ENCODE measurements at regions not wholly inside any gene's neighbourhood (a gene's known extent, or its start where the extent isn't known, plus 50 kb on each side); places are given as distances from the start of the nearest gene placed in this dataset.

- TF ChIP-seq EZH2 (IDR thresholded peaks at IDR 0.05; ENCODE audit: low read length, missing control alignments) (no peak), CTCF (conservative IDR thresholded peaks at IDR 0.05 in 1 of 2, IDR thresholded peaks at IDR 0.05 in 1 of 2; ENCODE audit: low read depth in 1 of 2, low read length in 2 of 2) (no peak)
- Histone ChIP-seq H3K36me3 (ENCODE audit: control insufficient read depth, insufficient read depth, low read length) (no peaks in the 10 kb centered on the region), H3K4me1 (ENCODE audit: control insufficient read depth, extremely low read depth, insufficient read depth, low read length) (no peaks in the 10 kb centered on the region), H3K9ac (ENCODE audit: insufficient read depth, low read length) (no peak overlapping the region), H3K27me3 (ENCODE audit: control insufficient read depth, insufficient read depth, low read length) (no peaks in the 10 kb centered on the region), H2AFZ (ENCODE audit: low read length) (no peak overlapping the region), H3K4me3 (replicated peaks in 1 of 4; ENCODE audit: control extremely low read depth in 1 of 4, insufficient read depth in 1 of 4, low read depth in 3 of 4, low read length in 4 of 4) (no peak overlapping the region), H3K27ac (ENCODE audit: insufficient read depth, low read length) (no peak overlapping the region), H3K9me3 (ENCODE audit: control insufficient read depth, insufficient read depth, low read depth, low read length) (no peaks in the 10 kb centered on the region), H3K79me2 (ENCODE audit: control insufficient read depth, insufficient read depth, low read length) (no peaks in the 10 kb centered on the region), H3K4me2 (ENCODE audit: extremely low read depth, insufficient read depth, low read length) (no peak overlapping the region), H4K20me1 (ENCODE audit: control insufficient read depth, extremely low read depth, insufficient read depth, low read length) (no peaks in the 10 kb centered on the region)
- DNase-seq (ENCODE audit: low read depth in 2 of 2), result no peak
Observed at GRCh38 chr1:182174513-182174855, 113.0 kb upstream of the ZNF648 start.

- DNase-seq (ENCODE audit: low read depth in 2 of 2), result peak in 1 of 2 donors; percentile 29
- no peak for TF ChIP-seq CTCF (conservative IDR thresholded peaks at IDR 0.05 in 1 of 2, IDR thresholded peaks at IDR 0.05 in 1 of 2; ENCODE audit: low read depth in 1 of 2, low read length in 2 of 2)
- TF ChIP-seq EZH2 (IDR thresholded peaks at IDR 0.05; ENCODE audit: low read length, missing control alignments), result no peak
- Histone ChIP-seq H3K27ac (ENCODE audit: insufficient read depth, low read length) (no peak overlapping the region), H3K4me1 (ENCODE audit: control insufficient read depth, extremely low read depth, insufficient read depth, low read length) (no peaks in the 10 kb centered on the region), H3K4me2 (ENCODE audit: extremely low read depth, insufficient read depth, low read length) (no peak overlapping the region), H4K20me1 (ENCODE audit: control insufficient read depth, extremely low read depth, insufficient read depth, low read length) (no peaks in the 10 kb centered on the region), H2AFZ (ENCODE audit: low read length) (no peak overlapping the region), H3K9ac (ENCODE audit: insufficient read depth, low read length) (no peak overlapping the region), H3K36me3 (ENCODE audit: control insufficient read depth, insufficient read depth, low read length) (no peaks in the 10 kb centered on the region), H3K79me2 (ENCODE audit: control insufficient read depth, insufficient read depth, low read length) (no peaks in the 10 kb centered on the region), H3K27me3 (ENCODE audit: control insufficient read depth, insufficient read depth, low read length) (no peaks in the 10 kb centered on the region), H3K9me3 (ENCODE audit: control insufficient read depth, insufficient read depth, low read depth, low read length) (no peaks in the 10 kb centered on the region), H3K4me3 (replicated peaks in 1 of 4; ENCODE audit: control extremely low read depth in 1 of 4, insufficient read depth in 1 of 4, low read depth in 3 of 4, low read length in 4 of 4) (no peak overlapping the region)
Observed at GRCh38 chr1:182173808-182174512, 112.4 kb upstream of the ZNF648 start.

GRCh38 chr1:182172699-182173098 lies 111.2 kb upstream of the ZNF648 start:
- no peak overlapping the region for H3K27ac ChIP-seq (ENCODE audit: insufficient read depth, low read length)
- H3K9ac ChIP-seq (ENCODE audit: insufficient read depth, low read length), result no peak overlapping the region
- DNase-seq (ENCODE audit: low read depth in 2 of 2), result no peak
- H3K27me3 ChIP-seq (ENCODE audit: control insufficient read depth, insufficient read depth, low read length), result no peaks in the 10 kb centered on the region
- H3K9me3 ChIP-seq (ENCODE audit: control insufficient read depth, insufficient read depth, low read depth, low read length), result no peaks in the 10 kb centered on the region
- H3K4me2 ChIP-seq (ENCODE audit: extremely low read depth, insufficient read depth, low read length), result no peak overlapping the region
- no peak overlapping the region for H3K4me3 ChIP-seq (replicated peaks in 1 of 4; ENCODE audit: control extremely low read depth in 1 of 4, insufficient read depth in 1 of 4, low read depth in 3 of 4, low read length in 4 of 4)
- no peak for TF ChIP-seq EZH2 (IDR thresholded peaks at IDR 0.05; ENCODE audit: low read length, missing control alignments)
- TF ChIP-seq CTCF (conservative IDR thresholded peaks at IDR 0.05 in 1 of 2, IDR thresholded peaks at IDR 0.05 in 1 of 2; ENCODE audit: low read depth in 1 of 2, low read length in 2 of 2), result no peak
- no peaks in the 10 kb centered on the region for H3K36me3 ChIP-seq (ENCODE audit: control insufficient read depth, insufficient read depth, low read length)
- no peaks in the 10 kb centered on the region for H4K20me1 ChIP-seq (ENCODE audit: control insufficient read depth, extremely low read depth, insufficient read depth, low read length)
- H3K79me2 ChIP-seq (ENCODE audit: control insufficient read depth, insufficient read depth, low read length), result no peaks in the 10 kb centered on the region
- H2AFZ ChIP-seq (ENCODE audit: low read length), result no peak overlapping the region
- H3K4me1 ChIP-seq (ENCODE audit: control insufficient read depth, extremely low read depth, insufficient read depth, low read length), result no peaks in the 10 kb centered on the region
